Activated CD4-positive, alpha-beta T cell treated with anti-CD3 and anti-CD28 coated beads for 48 hours (primary cell): ENCODE measurements at regions not wholly inside any gene's neighbourhood (a gene's known extent, or its start where the extent isn't known, plus 50 kb on each side); places are given as distances from the start of the nearest gene placed in this dataset.
"Not testable (repeated sequence)": the region's sequence is repeated elsewhere in the genome, so short reads cannot be mapped to it uniquely, and the experiment has no call there.

ENCODE experiments used
- DNase-seq: peaks from one replicate; pipeline ENCODE4 v3.0.0-alpha.2; 2020

- DNase-seq: no peak
These were observed 1407.7 kb downstream of the LRFN5 start for GRCh38 chr14:43014338-43014737.

- DNase-seq: no peak
These were observed 1406.1 kb downstream of the LRFN5 start for GRCh38 chr14:43012817-43013216.

- DNase-seq: no peak
These were observed 1399.1 kb downstream of the LRFN5 start for GRCh38 chr14:43005807-43006206.

DNA sequence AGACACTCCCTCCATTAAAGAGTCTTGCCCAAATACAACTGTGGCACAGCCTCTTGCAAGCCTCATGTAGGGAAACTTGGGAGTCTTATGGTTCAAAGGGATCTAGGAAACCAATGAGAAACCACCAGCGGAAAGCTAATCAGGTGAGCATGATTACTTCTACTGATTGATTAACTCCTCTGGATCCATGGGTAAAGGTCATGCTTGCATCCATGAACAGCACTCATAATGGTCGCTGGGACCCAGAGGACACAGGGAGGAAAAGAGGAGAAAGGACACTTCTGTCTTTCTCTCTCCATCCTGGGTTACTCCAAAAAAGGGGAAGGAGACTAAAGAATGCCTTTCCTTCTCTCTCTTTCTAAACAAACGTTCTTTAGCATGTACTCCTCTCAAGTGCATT lies 1397.2 kb downstream of the LRFN5 start:
- no peak for DNase-seq

DNA sequence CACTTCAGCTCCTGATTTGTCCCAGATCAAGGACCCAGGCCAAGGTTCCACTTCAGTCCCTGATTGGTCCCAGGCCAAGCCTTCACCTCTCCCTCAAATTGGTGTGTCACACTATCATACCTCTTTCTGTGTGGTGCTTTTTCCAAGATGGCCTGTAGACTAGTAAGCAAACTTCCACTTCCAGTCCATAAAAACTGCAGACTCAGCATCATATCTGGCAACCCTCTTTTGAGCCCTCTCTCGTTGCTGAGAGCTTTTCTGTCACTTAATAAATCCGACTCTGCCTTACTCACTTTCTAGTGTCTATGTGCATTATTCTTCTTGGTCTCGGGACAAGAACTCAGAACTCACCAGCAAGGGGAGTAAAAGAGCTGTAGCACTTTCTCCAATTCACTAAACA lies 1395.1 kb downstream of the LRFN5 start:
- no peak for DNase-seq

DNA sequence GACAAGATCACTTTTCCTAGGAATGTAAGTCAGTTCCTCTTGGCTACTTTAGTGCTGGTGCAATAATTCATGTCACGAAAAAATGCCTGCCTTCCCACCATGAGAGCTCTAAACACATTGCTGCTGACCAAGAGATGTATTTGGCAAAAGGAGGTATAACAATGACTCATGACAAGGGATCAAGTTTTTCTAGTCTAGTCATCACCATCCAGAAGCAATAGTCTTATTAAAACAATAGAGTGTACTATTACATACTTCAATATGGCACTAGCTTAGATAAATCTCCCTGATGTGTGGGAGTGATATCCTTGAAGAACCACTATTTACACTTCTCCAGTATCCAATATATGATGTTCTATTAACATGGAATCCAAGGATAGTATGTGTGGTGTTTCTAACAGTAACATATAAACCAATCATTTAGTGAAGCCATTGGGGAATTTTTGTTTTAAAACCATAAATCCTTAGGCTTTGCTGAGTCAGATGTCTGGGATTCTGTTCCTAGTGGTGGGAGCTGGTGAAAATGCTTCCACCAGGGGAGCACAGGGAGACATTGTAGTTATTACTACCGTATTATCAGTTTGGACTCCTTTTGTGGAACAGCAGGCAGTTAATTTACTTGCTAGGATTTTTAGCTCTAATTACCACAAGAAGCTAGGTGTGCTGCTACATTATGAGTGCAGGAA lies 1387.5 kb downstream of the LRFN5 start:
- no peak for DNase-seq

GRCh38 chr14:42992930-42993329 lies 1386.3 kb downstream of the LRFN5 start:
- DNase-seq: no peak

DNA sequence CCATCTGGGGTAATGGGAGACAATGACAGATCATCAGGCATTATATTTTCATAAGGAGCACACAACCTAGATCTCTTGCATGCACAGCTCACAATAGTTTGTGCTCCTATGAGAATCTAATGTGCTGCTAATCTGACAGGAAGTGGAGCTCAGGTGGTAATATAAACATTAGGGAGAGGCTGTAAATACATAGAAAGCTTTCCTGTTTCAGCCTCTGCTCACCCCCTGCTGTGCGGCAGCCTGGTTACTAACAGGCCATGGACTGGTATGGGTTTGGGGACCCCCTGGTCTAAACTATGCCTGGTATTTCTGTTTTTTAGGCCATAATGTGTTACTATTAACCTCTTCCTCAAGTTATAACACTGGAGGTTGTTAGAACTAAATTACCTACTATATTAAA lies 1373.7 kb downstream of the LRFN5 start:
- DNase-seq: no peak

DNA sequence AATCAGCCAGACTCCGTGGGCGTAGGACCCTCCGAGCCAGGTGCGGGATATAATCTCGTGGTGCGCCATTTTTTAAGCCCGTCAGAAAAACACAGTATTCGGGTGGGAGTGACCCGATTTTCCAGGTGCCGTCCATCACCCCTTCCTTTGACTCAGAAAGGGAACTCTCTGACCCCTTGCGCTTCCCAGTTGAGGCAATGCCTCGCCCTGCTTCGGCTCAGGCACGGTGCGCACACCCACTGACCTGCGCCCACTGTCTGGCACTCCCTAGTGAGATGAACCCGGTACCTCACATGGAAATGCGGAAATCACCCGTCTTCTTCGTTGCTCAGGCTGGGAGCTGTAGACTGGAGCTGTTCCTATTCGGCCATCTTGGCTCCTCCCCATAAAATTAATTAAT lies 1366.5 kb downstream of the LRFN5 start:
- DNase-seq: not testable (repeated sequence)

DNA sequence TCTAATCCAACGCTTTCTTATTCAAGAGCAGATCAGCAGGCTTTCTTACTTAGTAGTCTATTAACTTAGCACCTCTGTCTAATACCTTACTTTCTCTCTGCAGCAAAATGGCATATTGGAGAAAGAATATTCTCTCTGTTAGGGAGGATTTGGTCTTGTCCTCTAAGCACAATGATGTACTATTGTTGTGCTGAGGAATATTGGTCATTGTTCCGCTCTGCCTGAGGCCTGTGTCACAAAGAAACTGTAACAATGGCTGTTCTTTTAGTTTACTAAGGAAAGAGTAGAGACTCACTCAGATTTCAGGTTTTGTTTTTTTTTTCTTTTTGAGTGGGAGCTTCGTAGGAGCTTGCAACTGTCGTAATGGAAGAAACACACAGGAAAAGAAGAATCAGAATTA lies 1358.8 kb downstream of the LRFN5 start:
- DNase-seq: no peak

GRCh38 chr14:42961509-42961908 lies 1354.8 kb downstream of the LRFN5 start:
- DNase-seq: no peak

- DNase-seq: no peak
These were observed 1343.7 kb downstream of the LRFN5 start for GRCh38 chr14:42950363-42950762.

DNA sequence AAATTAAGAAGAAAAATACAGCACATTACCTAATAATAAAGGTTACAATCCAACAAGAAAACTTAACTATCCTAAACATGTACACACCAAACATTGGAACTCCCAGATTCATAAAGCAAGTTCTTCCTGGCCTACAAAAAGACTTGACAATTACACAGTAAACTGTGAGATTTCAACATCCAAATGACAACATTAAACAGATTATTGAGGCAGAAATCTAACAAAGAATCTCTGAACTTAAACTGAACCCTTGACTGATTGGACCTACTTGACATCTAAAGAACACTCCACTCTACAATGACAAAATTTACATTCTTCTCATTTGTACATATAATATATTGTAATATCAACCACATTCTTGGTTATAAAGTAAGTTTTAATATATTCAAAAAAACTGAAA lies 1341.3 kb downstream of the LRFN5 start:
- DNase-seq: no peak

DNA sequence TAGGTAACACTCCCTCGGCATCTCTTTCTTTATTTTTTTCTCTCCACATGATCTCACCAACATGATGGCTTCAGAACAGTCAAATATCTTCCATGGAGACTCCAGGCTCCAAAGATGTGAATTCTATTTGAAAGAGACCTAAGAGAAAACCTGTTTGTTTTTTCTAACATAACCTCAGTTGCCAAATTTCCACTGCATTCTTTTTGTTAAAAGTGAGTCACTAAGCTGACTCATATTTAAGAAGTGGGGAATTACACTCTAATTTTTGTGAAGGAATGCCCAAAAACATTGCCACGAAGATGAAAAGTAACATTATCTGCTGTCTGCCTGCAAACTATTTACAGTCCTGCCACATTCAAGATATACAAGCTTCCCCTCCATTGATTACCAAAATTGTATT lies 1337.6 kb downstream of the LRFN5 start:
- DNase-seq: no peak

GRCh38 chr14:42931308-42931707 lies 1324.6 kb downstream of the LRFN5 start:
- no peak for DNase-seq

GRCh38 chr14:42929806-42930480 lies 1323.3 kb downstream of the LRFN5 start:
- DNase-seq: no peak

- DNase-seq: no peak
These were observed 1320.6 kb downstream of the LRFN5 start for GRCh38 chr14:42927313-42927712.

DNA sequence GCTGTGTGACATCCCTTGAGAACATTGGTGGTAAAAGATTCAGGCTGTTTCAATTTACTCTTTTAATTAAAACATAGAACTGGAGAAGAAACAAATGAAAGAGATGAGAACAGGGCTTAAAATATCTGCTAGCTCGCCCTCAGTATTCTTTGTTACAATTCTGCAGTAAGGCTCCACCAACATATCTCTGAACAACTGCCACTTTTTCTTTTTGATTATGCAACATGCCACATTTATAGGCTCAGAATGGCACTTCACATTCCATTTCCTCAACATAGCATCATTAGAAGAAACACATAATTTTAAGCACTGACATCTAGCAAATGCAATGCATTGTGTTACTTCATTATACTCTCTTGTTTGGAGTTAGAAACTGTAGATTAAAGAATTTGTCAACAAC lies 1315.2 kb downstream of the LRFN5 start:
- DNase-seq: no peak

- DNase-seq: no peak
These were observed 1311.9 kb downstream of the LRFN5 start for GRCh38 chr14:42918615-42919014.

DNA sequence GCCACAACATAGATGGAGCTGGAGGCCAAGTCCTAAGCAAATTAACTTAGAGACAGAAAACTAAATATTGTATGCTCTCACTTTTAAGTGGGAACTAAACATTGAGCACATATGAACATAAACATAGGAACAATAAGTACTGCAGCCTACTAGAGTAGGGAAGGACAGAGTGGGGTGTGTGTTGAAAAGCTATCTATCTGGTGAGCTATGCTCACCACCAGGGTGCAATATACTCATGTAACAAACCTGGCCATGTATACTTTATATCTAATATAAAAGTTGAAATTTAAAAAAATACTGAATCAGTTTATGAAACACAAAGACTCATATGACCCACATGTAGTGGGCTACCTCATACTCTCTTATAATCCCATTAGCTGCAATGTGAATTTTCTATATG lies 1305.0 kb downstream of the LRFN5 start:
- no peak for DNase-seq

DNA sequence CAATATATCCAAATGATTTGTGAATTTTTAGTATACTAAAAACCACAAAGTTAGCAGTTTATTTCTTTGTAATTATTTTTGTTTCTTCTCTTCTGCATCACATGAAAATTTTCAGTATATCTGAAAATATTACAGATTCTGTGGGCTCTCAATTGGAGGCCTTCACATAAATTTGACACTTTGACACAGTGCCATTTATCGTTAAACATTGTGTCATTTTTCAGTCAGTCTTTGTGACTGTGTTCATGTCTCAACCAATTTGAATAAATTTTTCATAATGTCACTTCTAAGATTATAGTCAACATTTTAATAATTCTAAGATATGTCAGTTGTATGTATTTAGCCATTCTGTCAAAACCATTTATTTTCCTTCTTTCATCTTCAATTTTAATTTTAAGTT lies 1303.0 kb downstream of the LRFN5 start:
- DNase-seq: no peak

- no peak for DNase-seq
These were observed 1286.5 kb downstream of the LRFN5 start for GRCh38 chr14:42893183-42893582.

- no peak for DNase-seq
These were observed 1277.4 kb downstream of the LRFN5 start for GRCh38 chr14:42884100-42884499.

DNA sequence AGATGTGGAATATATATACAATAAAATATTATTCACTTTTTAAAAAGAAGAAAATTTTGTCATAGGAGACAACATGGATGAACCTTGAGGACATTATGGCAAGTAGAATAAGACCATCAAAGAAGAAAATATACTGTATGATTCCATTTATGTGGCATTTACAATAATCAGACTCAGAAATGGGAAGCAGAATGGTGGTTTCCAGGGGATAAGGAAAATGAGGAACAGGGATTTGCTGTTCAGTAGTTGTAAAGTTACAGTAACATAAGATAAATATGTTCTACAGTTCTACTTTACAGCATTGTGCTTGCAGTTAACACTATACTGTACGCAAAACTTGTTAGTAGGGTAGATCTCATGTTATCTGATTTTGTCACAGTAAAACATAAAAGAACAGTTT lies 1271.0 kb downstream of the LRFN5 start:
- DNase-seq: no peak

DNA sequence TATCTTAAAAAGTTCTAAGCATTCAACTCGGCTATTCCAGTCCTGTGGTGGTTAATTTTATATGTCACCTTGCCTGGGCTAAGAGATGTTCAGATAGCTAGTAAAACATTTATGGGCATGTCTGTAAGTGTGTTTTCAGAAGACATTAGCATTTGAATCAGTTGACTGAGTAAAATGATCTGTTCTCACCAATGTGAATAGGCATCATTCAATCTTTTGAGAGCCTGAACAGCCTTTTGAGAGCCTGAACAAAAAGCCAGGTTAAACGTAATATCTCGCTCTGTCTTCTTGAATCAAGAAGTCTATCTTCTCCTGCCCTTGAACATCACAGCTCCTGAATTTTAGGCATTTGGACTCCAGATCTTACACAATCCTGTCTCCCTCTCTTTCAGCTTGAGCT lies 1266.1 kb downstream of the LRFN5 start:
- DNase-seq: no peak
